GM18873 (cell line): ENCODE measurements at regions not wholly inside any gene's neighbourhood (a gene's known extent, or its start where the extent isn't known, plus 50 kb on each side); places are given as distances from the start of the nearest gene placed in this dataset.
"Not testable (repeated sequence)": the region's sequence is repeated elsewhere in the genome, so short reads cannot be mapped to it uniquely, and the experiment has no call there.

ENCODE experiments used
- ATAC-seq: cut with Tn5 transposase; IDR thresholded peaks from one replicate; pipeline ENCODE4 v1.9.1; 2021; ENCODE audit warnings: mild to moderate bottlenecking, moderate library complexity, moderate number of reproducible peaks; ENCODE audit not compliant: unreplicated experiment, low FRiP score

- ATAC-seq: no peak
These were observed 101.8 kb downstream of the NUFIP1 start for GRCh38 chr13:44887515-44887914.

DNA sequence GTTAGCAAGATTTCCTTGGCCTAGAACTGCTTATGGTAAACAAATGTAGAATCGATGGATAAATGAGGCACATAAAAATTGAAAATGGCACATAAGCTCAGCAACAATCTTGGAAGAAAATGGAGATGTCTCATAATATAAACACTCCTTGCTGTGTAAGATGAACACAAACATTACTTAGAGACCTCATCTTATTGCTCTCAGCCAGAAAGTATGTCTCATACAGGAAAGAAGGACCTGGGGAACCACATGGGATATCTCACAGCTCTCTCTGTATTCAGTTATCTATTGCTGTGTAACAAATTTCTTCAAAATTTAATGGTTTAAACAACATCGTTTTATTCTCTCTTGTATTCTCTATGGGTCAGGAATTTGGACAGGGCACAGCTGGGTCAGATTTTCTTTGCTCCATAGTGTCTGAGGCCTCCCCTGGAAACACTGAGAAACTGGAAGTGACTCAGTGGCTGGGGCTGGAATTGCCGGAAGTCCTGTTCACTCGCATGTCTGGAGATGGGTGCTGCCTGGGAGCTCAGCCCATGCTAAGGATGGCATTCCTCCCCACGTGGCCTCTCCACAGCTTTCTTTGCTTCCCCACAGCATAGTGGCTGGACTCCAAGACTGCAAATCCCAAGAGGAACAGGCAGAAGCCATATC lies 105.1 kb downstream of the NUFIP1 start:
- no peak for ATAC-seq

DNA sequence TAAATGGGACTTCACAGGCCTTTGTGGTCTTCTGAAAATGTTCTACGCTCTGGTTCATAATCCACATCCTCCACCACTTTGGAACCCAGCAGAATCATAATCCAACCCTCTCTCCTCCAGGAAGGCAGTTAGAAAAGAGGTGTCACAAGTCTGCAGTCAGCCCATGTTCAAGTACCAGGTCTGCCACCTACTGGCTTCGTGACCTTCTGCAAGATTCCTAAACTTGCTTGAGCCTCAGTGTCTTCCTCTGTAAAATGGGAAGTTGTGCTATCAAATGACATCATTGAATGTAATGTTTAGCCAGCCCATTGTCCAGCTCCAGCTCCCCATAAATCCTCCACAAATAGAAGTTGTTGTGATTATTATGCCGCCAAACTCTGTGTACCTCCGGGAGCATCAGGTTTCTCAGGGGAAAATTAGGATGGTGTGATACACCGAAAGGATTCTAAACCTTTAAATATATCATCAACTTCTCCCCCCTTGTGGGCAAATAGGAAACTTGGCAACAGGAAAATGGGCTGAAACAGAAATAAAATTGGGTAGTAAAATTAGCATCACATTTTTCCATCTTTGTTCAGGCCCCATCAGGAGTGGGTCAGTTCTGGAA lies 109.7 kb downstream of the NUFIP1 start:
- ATAC-seq: no peak

DNA sequence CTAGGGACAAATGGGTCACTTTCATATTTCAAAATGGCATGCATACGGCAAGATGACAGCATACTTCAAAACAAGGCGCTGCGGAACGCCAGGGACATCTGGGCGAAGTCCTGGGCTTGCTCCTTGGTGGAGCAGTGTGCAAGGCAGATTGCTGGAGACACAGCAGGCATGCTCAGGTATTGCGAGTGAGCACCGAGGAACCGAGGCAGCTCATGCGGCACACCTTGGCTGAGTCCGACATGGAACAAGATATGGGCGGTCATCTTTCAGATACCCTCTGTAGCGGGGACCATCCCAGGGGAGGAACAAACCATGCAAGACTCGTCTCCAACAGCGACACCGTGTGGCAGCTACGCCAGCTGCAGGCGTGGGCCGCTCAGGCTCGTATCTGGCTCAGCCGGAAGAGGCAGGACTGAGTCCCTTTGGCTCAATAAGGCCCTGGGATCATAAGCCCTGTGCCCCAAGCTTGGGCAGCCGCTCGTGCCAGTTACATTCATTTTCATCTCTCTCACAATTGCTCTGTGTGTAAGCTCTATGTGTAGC lies 112.4 kb downstream of the NUFIP1 start:
- ATAC-seq: no peak

GRCh38 chr13:44874886-44875630 lies 114.2 kb downstream of the NUFIP1 start:
- ATAC-seq: no peak

DNA sequence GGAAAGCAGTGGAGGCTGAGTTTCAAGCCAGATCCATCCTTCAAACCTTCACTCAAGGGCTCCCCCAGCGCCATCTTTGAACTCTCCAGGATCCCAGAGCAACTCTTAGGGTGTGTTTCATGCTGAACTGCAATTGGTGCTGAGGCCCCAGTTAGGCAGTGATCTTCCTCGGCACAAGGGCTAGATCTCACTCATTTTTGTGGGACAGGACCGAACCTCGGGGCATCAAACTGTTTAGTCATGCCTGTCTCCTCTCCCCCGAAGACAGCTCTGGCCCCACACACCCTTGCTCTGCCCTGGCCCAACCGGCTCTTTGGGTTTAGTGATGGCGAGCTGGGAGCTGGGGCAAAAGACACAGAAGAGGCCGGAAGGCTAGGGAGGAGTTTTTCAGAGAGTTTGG lies 115.1 kb downstream of the NUFIP1 start:
- no peak for ATAC-seq

DNA sequence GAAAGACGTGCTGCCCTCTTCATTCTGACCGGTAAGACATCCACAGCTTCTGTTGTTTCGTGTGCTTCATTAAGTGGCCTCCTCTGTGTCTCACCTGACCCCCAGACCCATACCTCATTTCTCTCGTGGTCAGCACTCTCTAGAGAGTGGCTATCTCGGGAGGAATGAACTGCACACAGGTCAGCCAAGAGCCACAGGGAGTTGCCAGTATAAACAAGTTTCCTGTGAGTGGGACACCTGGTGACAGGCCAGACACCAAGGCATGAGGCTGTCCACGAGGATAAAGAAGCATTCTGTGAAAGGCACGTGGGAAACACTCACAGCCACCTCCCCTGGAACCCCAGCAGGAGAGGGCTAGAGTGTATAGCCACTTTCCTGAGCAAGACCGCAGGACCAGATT lies 115.8 kb downstream of the NUFIP1 start:
- ATAC-seq: no peak

DNA sequence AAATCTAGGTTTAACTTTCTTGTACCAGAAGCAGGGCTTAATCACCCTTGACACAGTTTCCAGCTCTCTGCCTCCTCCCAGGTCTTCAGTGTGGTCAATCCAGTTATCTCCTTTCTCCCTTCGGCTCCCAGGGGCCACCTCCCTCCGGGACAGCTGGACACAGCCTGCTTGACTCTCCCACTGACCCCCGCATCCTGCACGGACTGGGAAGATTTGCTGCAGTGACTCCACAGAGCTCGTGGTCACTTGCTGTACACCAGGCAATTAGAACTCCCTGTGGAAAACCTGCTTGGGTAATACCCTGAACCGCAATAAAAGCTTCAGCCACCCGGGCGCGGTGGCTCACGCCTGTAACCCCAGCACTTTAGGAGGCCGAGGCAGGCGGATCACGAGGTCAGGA lies 116.5 kb downstream of the NUFIP1 start:
- ATAC-seq: no peak

DNA sequence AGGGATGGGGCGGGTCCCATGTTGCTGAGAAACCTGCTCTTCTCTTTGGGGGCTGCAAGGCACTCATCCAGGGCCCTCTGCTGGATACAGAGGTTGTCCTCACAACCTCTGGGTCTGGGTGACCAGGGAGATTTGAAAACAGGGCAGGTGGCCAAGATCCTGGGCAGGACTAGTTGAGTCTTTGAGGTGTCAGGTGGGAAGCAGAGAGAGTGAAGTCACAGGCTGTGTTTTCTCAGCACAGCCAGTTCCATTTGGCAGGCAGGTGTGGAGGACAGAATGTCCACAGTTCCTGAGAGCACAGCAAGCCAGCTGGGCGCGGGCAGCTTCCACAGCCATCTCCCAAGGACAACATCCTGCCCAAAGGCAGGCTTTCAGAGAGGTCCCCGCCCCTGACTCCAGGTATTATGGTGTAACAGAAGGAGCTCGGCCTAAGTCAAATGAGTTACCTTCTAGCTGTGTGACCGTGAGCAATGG lies 118.8 kb downstream of the NUFIP1 start:
- ATAC-seq: no peak

GRCh38 chr13:44869167-44869566 lies 120.1 kb downstream of the NUFIP1 start:
- no peak for ATAC-seq

DNA sequence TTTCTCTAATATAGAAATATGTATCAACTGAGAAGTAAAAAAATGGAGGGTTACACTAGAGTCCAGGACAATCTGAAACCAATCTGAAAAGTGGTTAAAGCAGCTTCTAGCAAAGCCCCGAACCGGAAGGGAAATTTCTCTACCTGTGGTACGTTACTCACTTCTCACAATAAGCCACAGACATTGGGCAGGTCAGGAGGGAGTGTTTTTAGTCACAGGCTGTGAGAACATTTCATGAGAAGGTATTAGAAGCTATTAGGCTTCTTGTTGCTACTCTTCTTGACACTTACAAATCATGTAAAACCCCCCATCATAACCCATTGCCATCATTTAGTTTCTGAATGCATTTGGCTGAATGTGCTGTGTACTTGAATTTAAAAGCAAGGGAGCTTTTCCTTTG lies 120.9 kb downstream of the NUFIP1 start:
- peak; percentile 85 for ATAC-seq

DNA sequence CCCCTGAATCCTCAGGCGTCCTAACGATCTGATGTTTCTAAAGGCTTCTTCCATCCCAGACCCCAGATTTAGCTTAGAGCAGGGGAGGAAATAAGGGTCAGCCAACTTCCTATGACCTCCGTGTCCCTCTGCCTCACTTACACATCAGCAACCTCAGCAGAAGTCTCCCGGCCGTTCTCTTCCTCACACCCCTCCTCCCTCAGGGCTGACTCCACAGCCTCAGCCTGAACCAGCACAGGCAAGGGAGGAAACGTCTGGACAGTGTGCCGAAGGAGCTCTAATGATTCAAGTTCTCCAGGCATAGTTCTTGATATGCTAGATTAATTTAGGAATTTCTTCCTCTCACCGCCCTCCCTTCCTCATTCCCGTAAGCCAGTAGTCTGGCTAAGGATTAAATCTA lies 121.4 kb downstream of the NUFIP1 start:
- ATAC-seq: no peak

GRCh38 chr13:44866411-44866911 lies 122.8 kb downstream of the NUFIP1 start:
- ATAC-seq: no peak

DNA sequence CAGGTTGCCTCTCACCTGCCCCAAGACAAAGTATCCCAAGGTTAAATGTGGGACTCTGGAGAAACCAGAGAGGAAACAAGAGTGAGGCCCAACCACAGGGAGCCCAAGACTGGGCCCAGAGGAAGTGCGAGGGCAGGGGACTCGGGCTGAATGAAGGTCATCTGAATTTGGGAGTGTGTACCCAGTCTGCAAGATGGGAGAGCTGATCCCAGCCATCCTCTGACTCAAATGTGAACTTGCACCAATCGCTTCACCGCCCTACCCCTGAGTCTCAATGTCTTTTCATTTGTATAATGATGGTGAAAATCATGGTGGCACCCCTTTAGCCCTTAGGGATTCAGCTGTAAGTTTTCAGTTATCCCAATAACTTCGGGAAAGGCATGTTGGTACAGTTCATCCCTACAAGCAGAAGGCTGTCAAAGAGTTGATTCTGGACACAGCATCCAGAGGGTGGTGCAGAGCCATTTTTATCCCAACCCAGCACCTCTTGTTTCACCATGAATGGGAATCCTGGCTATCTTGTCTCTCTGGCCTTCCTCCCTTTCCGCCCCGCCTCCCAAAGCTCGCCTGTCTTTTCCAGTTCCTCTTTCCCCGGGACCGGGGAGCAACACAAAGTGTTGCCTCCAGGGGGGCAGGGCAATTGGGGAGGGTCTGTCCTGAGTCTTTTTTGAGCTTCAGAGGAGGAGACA lies 123.4 kb downstream of the NUFIP1 start:
- ATAC-seq: no peak

- ATAC-seq: not testable (repeated sequence)
These were observed 125.6 kb downstream of the NUFIP1 start for GRCh38 chr13:44863641-44864040.

DNA sequence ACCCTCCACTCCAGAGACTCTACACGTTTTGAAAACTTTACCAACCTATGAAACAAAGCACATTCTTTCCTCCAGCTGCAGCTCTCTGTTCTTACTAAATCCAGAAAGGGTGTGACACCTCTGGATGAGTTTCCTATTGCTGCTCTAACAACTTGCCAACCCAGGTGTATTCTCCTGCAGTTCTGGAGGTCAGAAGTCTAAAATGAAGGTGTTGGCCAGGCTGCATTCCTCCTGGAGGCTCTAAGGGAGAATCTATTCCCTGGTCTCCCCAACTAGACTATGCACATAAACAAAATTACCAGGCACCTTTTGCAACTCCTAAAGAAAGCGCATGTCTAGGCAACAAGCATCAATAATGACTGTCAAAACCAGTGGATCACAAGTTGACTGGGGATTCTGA lies 128.8 kb downstream of the NUFIP1 start:
- no peak for ATAC-seq

GRCh38 chr13:44857736-44858135 lies 131.5 kb downstream of the NUFIP1 start:
- ATAC-seq: no peak

- no peak for ATAC-seq
These were observed 132.2 kb downstream of the NUFIP1 start for GRCh38 chr13:44857061-44857460.

GRCh38 chr13:44855860-44856259 lies 133.4 kb downstream of the NUFIP1 start:
- no peak for ATAC-seq

- ATAC-seq: no peak
These were observed 134.8 kb downstream of the NUFIP1 start for GRCh38 chr13:44854313-44855060.
